Neutrophil (primary cell): ENCODE measurements at regions not wholly inside any gene's neighbourhood (a gene's known extent, or its start where the extent isn't known, plus 50 kb on each side); places are given as distances from the start of the nearest gene placed in this dataset.
"Not testable (repeated sequence)": the region's sequence is repeated elsewhere in the genome, so short reads cannot be mapped to it uniquely, and the experiment has no call there.

Experiments
- H3K27ac ChIP-seq: fragments of 200-600 bp; sonication (generic); 2 replicates; pipeline ENCODE4 v1.5.1; 2016; ENCODE audit warnings: mild to moderate bottlenecking, moderate library complexity
- H3K27me3 ChIP-seq: fragments of 200-600 bp; sonication (generic); 2 replicates; pipeline ENCODE4 v1.6.0; 2016; ENCODE audit warnings: mild to moderate bottlenecking
- H3K36me3 ChIP-seq: fragments of 200-600 bp; sonication (generic); 2 replicates; pipeline ENCODE4 v1.5.1; 2017
- H3K4me1 ChIP-seq, 2 experiments: fragments of 200-600 bp in 1 of 2; sonication (generic) in 1 of 2; 1 replicate in 1 of 2; 2 replicates in 1 of 2; pipeline versions ENCODE4 v1.5.1 to v1.6.1; 2013 to 2016; ENCODE audit warnings: low read depth in 1 of 2, low read length in 1 of 2, mild to moderate bottlenecking in 1 of 2, moderate library complexity in 1 of 2; ENCODE audit not compliant: control insufficient read depth in 1 of 2, insufficient read depth in 1 of 2
- H3K4me3 ChIP-seq, 2 experiments: fragments of 200-600 bp in 1 of 2; sonication (generic) in 1 of 2; 1 replicate in 1 of 2; 2 replicates in 1 of 2; pipeline ENCODE4 v1.5.1; 2013 to 2016; ENCODE audit warnings: low read depth in 1 of 2, low read length in 1 of 2, mild to moderate bottlenecking in 1 of 2, moderate library complexity in 1 of 2
- H3K9me3 ChIP-seq: fragments of 200-600 bp; sonication (generic); 2 replicates; pipeline ENCODE4 v1.5.1; 2016
- TF ChIP-seq, protein P1 (sequence below): fragments of 200-600 bp; sonication (generic); IDR thresholded peaks from 2 replicates; pipeline ENCODE4 v1.5.1; 2016; ENCODE audit warnings: antibody characterized with exemption

DNA sequence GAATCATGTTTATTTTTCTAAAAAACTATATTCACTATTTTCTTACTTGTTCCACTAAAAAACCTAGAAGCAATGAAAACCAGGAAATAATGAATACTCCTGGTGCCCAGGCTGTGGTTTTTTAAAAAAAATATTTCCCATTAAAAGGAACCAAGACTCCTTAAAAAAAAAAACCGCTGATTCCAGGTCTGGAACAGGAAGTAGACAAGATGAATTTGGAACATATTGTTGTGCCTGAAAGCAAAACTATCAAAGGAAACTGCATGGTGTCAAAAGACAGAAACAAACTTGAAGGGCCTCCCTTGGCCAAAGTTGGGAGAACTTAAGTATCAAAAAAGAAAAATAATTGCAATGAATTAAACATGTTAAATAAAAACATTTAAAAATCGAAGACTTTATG, 245.3 kb upstream of the P2RY1 start:
- H3K27me3 ChIP-seq = no peaks in the 10 kb centered on the region
- H3K4me1 ChIP-seq = no peaks in the 10 kb centered on the region
- no peak overlapping the region for H3K4me3 ChIP-seq
- TF ChIP-seq, protein P1, sequence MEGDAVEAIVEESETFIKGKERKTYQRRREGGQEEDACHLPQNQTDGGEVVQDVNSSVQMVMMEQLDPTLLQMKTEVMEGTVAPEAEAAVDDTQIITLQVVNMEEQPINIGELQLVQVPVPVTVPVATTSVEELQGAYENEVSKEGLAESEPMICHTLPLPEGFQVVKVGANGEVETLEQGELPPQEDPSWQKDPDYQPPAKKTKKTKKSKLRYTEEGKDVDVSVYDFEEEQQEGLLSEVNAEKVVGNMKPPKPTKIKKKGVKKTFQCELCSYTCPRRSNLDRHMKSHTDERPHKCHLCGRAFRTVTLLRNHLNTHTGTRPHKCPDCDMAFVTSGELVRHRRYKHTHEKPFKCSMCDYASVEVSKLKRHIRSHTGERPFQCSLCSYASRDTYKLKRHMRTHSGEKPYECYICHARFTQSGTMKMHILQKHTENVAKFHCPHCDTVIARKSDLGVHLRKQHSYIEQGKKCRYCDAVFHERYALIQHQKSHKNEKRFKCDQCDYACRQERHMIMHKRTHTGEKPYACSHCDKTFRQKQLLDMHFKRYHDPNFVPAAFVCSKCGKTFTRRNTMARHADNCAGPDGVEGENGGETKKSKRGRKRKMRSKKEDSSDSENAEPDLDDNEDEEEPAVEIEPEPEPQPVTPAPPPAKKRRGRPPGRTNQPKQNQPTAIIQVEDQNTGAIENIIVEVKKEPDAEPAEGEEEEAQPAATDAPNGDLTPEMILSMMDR = no peak
- H3K9me3 ChIP-seq = no peaks in the 10 kb centered on the region
- H3K27ac ChIP-seq = no peak overlapping the region
- H3K36me3 ChIP-seq = no peaks in the 10 kb centered on the region

DNA sequence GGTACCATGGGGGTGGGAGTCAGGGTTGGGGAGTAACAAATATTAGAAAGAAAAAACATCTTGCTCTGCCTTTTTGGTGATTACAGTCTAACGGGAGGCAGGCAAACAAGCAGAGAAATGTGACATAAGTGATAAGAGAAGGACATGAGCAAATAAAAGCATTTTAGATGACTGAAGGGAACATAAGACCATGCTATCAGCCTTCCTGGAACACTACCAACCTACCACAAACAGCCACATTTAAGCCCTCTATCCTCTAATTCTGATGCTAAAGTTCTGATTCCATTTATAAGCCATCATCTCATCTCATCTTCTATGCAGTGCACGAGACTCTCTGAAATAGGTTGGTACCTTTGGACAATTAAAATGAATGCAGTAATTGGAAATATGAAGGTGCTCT, 243.4 kb upstream of the P2RY1 start:
- no peaks in the 10 kb centered on the region for H3K4me1 ChIP-seq
- H3K27me3 ChIP-seq = no peaks in the 10 kb centered on the region
- no peak overlapping the region for H3K27ac ChIP-seq
- TF ChIP-seq, protein P1 = no peak
- H3K4me3 ChIP-seq = no peak overlapping the region
- no peaks in the 10 kb centered on the region for H3K9me3 ChIP-seq
- no peaks in the 10 kb centered on the region for H3K36me3 ChIP-seq

DNA sequence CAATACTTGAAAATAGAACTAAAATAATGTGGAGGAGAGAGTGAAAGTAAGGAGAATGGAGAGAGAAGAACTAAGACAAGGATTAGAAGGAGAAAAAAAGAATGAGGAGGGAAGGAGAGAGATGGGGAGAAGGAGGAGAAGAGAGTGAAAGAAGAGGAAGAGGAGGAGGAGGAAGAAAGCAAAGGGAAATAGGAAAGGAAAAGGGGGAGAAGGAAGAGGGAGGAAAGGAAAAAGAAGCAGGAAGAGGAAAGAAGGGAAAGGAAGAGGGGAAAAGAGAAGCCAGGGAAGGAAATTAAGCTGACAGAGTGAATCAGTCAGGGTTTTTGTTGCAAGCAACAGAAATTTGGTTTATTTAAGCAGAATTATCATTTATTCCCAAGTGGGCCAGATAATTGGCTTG, 241.7 kb upstream of the P2RY1 start:
- Histone ChIP-seq H3K4me1 (no peaks in the 10 kb centered on the region), H3K9me3 (no peaks in the 10 kb centered on the region), H3K27me3 (no peaks in the 10 kb centered on the region), H3K4me3 (no peak overlapping the region), H3K36me3 (no peaks in the 10 kb centered on the region), H3K27ac (no peak overlapping the region)
- TF ChIP-seq, protein P1 = no peak

DNA sequence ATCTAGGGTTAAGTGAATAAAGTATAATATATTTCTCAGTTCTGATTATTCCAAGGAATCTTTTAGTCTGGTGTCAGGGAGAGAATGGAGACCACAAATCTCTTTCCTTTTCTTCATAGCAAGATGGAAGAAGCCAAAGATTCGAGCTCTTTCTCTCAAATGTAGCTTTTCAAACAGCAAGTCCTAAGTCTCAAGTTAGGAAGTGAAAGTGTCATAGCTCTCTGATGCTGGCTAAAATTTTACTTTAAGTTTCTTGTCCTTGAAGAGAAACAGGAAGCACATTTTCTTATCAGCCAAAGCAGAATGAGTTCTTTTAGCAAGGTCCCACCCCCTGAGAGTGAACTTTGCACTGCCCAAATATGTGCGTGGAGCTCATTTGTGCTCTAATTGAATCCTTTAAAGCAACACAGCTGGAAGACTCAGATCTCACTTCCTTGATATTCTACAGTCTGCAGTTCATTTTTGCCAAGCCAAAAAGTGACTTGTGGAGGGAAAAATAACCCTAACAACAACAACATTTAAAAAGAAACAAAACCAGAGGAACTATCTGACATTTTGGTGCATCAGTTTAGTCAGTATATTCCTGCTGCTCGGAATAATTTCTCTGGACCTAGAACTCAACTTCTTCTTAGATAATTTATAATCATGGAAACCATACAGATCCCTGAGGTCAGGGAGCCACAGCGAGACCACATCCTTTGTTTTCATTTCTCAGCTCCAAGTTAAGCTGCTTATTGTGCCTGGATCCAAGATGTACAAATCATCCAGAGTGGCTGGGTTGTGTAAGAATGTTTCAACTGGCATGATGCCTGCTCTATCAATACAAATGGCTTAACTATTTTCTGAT, 238.7 kb upstream of the P2RY1 start:
- TF ChIP-seq, protein P1 = no peak
- no peak overlapping the region for H3K27ac ChIP-seq
- no peaks in the 10 kb centered on the region for H3K9me3 ChIP-seq
- no peaks in the 10 kb centered on the region for H3K4me1 ChIP-seq
- no peaks in the 10 kb centered on the region for H3K36me3 ChIP-seq
- H3K27me3 ChIP-seq = no peaks in the 10 kb centered on the region
- no peak overlapping the region for H3K4me3 ChIP-seq

DNA sequence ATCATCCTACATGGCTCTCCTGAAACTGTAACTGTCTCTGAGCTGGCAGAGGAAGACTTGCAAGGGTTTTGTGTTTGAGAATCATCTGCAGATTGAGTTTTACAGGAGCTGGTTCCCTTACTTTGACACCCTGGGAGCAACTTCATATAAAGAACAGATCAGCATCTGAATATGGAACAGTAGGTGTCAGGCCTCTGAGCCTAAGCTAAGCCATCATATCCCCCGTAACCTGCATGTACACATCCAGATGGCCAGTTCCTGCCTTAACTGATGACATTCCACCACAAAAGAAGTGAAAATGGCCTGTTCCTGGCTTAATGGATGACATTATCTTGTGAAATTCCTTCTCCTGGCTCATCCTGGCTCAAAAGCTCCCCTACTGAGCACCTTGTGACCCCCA, 238.1 kb upstream of the P2RY1 start:
- H3K4me1 ChIP-seq, H3K27ac ChIP-seq, H3K27me3 ChIP-seq, H3K9me3 ChIP-seq, H3K36me3 ChIP-seq, H3K4me3 ChIP-seq: not testable (repeated sequence)

DNA sequence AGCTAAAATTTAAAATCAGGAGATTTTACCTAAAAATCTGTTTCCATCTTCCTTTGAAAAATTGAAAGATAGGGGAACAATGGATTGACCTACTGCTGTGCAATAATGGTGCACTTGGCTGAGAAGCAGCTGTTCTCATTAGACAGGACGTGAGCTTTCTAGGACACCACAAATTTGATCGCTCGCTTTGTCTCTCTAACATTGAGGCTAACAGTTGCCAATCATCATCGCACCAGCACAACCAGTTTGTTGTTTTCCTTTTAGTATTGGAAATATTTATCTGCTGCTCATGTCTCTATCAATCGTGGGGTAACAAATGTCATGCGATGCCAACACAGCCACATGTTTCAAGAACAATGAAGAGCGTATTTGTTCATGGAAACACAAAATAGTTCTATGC, 228.8 kb upstream of the P2RY1 start:
- no peaks in the 10 kb centered on the region for H3K9me3 ChIP-seq
- no peaks in the 10 kb centered on the region for H3K36me3 ChIP-seq
- H3K4me1 ChIP-seq = no peaks in the 10 kb centered on the region
- TF ChIP-seq, protein P1 = no peak
- H3K4me3 ChIP-seq = no peak overlapping the region
- H3K27ac ChIP-seq = no peak overlapping the region
- H3K27me3 ChIP-seq = no peaks in the 10 kb centered on the region
